Loucy (cell line): ENCODE measurements at regions not wholly inside any gene's neighbourhood (a gene's known extent, or its start where the extent isn't known, plus 50 kb on each side); places are given as distances from the start of the nearest gene placed in this dataset.

Source experiments
- H2AFZ ChIP-seq: fragments of 200-600 bp; sonication (generic); 2 replicates; pipeline ENCODE4 v1.6.0; 2016; ENCODE audit warnings: antibody characterized with exemption, mild to moderate bottlenecking, low read length, moderate library complexity
- H3F3A ChIP-seq: fragments of 200-600 bp; 2 replicates; pipeline ENCODE4 v1.6.0; 2016; ENCODE audit warnings: antibody characterized with exemption, low read depth, mild to moderate bottlenecking
- H3K27me3 ChIP-seq: fragments of 200-600 bp; sonication (generic); 2 replicates; pipeline ENCODE4 v1.6.1; 2014; ENCODE audit warnings: low read length, mild to moderate bottlenecking; ENCODE audit not compliant: insufficient read depth, poor library complexity, severe bottlenecking
- H3K36me3 ChIP-seq: fragments of 200-600 bp; sonication (generic); 2 replicates; pipeline ENCODE4 v1.6.1; 2016; ENCODE audit warnings: low read length; ENCODE audit not compliant: insufficient read depth
- H3K4me1 ChIP-seq: fragments of 200-600 bp; sonication (generic); 2 replicates; pipeline ENCODE4 v1.5.1; 2014; ENCODE audit warnings: low read length, mild to moderate bottlenecking; ENCODE audit not compliant: insufficient read depth, poor library complexity, severe bottlenecking
- H3K4me2 ChIP-seq: fragments of 200-600 bp; sonication (generic); 2 replicates; pipeline ENCODE4 v1.6.0; 2014; ENCODE audit warnings: antibody characterized with exemption, low read length, low read depth, mild to moderate bottlenecking; ENCODE audit not compliant: poor library complexity, severe bottlenecking
- H3K4me3 ChIP-seq: fragments of 200-600 bp; sonication (generic); 2 replicates; pipeline ENCODE4 v1.5.1; 2014; ENCODE audit warnings: low read length, mild to moderate bottlenecking, mixed read lengths; ENCODE audit not compliant: poor library complexity, severe bottlenecking
- H3K79me2 ChIP-seq: fragments of 200-600 bp; sonication (generic); 2 replicates; pipeline ENCODE4 v1.6.1; 2014; ENCODE audit warnings: low read length; ENCODE audit not compliant: insufficient read depth
- H3K9ac ChIP-seq: fragments of 200-600 bp; sonication (generic); 2 replicates; pipeline ENCODE4 v1.6.0; 2014; ENCODE audit warnings: mild to moderate bottlenecking, low read depth, low read length, moderate library complexity; ENCODE audit not compliant: poor library complexity, severe bottlenecking
- H3K9me2 ChIP-seq: fragments of 200-600 bp; sonication (generic); replicated peaks from 2 replicates; pipeline ENCODE4 v1.6.1; 2016; ENCODE audit warnings: low read depth, low read length, mixed read lengths
- H3K9me3 ChIP-seq: fragments of 200-600 bp; sonication (generic); 2 replicates; pipeline ENCODE4 v1.6.1; 2014; ENCODE audit warnings: mild to moderate bottlenecking, antibody characterized with exemption, low read length, low read depth; ENCODE audit not compliant: insufficient read depth
- H4K20me1 ChIP-seq: fragments of 200-600 bp; sonication (generic); 2 replicates; pipeline ENCODE4 v1.6.0; 2014; ENCODE audit warnings: antibody characterized with exemption, low read length, mild to moderate bottlenecking; ENCODE audit not compliant: insufficient read depth, poor library complexity, severe bottlenecking
- EZH2phosphoT487 ChIP-seq: fragments of 200-600 bp; IDR thresholded peaks from 2 replicates; pipeline ENCODE4 v1.6.1; 2018; ENCODE audit warnings: antibody characterized with exemption, mild to moderate bottlenecking, moderate library complexity, borderline replicate concordance
- TF ChIP-seq, protein P1 (sequence below): fragments of 200-600 bp; sonication (generic); conservative IDR thresholded peaks from 2 replicates; pipeline ENCODE4 v1.5.1; 2014; ENCODE audit warnings: mild to moderate bottlenecking, antibody characterized with exemption, low read length

DNA sequence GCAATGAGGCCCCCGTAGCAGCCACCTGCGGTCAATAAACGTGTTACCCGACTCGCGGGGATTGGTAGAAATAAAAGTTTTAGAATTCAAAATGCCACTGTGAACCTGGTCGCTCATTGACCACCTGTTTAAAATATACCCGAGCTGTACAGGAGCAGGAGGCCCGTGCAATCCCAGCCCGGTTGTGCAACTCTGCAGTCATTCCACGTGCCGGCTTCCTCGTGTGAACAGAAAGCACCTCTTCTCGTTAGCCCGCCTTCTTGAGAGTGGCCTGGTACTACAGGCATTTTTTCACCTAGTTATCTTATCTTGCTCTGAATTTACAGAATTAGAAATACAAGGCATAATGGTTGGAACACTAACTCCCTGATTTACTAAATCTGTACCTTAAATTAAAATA lies 660.7 kb downstream of the GALR1 start:
- no peaks in the 10 kb centered on the region for H3K27me3 ChIP-seq
- no peak overlapping the region for H3K9ac ChIP-seq
- H3K36me3 ChIP-seq: no peaks in the 10 kb centered on the region
- H3K9me3 ChIP-seq: no peaks in the 10 kb centered on the region
- no peak overlapping the region for H2AFZ ChIP-seq
- no peaks in the 10 kb centered on the region for H3F3A ChIP-seq
- H3K79me2 ChIP-seq: no peaks in the 10 kb centered on the region
- H3K4me1 ChIP-seq: no peaks in the 10 kb centered on the region
- no peak overlapping the region for H3K4me2 ChIP-seq
- H3K4me3 ChIP-seq: no peak overlapping the region
- H4K20me1 ChIP-seq: no peaks in the 10 kb centered on the region
- TF ChIP-seq, protein P1, sequence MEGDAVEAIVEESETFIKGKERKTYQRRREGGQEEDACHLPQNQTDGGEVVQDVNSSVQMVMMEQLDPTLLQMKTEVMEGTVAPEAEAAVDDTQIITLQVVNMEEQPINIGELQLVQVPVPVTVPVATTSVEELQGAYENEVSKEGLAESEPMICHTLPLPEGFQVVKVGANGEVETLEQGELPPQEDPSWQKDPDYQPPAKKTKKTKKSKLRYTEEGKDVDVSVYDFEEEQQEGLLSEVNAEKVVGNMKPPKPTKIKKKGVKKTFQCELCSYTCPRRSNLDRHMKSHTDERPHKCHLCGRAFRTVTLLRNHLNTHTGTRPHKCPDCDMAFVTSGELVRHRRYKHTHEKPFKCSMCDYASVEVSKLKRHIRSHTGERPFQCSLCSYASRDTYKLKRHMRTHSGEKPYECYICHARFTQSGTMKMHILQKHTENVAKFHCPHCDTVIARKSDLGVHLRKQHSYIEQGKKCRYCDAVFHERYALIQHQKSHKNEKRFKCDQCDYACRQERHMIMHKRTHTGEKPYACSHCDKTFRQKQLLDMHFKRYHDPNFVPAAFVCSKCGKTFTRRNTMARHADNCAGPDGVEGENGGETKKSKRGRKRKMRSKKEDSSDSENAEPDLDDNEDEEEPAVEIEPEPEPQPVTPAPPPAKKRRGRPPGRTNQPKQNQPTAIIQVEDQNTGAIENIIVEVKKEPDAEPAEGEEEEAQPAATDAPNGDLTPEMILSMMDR: no peak
- no peak for TF ChIP-seq EZH2phosphoT487
- no peaks in the 10 kb centered on the region for H3K9me2 ChIP-seq

DNA sequence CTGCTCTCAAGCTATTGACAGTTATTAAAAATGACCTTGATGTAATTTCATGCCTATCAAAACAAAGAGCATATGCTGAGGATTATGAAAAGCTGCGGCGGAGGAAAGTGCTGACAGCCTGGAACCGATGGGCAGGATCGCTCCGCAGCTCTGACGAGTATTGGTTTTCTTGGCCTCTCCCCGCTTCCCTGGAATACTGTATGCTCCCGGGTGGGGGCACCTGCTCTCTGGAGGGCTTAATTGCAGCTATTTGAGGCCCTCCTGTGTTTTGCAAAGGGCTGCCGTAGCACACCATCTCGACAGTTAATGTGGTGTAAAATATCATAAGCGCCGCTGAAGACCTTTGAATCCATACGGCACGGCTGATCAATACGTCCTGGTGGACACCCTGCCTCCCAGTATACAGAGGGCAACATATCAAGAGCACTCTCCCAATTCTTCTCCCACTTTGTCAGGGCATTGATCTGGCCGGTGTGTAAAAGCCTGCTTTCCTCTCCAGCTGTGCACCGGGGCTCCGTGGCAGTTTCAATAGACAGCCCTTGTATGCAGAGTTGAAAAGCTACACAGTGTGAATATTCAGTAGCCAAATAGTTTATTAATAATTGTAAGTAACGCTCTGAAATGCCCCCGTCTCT lies 662.4 kb downstream of the GALR1 start:
- H3K9me3 ChIP-seq: no peaks in the 10 kb centered on the region
- no peaks in the 10 kb centered on the region for H4K20me1 ChIP-seq
- no peaks in the 10 kb centered on the region for H3K36me3 ChIP-seq
- no peaks in the 10 kb centered on the region for H3F3A ChIP-seq
- no peaks in the 10 kb centered on the region for H3K79me2 ChIP-seq
- no peak overlapping the region for H3K4me2 ChIP-seq
- H3K4me1 ChIP-seq: no peaks in the 10 kb centered on the region
- H3K27me3 ChIP-seq: no peaks in the 10 kb centered on the region
- H3K9me2 ChIP-seq: no peaks in the 10 kb centered on the region
- no peak for TF ChIP-seq EZH2phosphoT487
- TF ChIP-seq, protein P1: no peak
- no peak overlapping the region for H3K9ac ChIP-seq
- H2AFZ ChIP-seq: no peak overlapping the region
- no peak overlapping the region for H3K4me3 ChIP-seq

DNA sequence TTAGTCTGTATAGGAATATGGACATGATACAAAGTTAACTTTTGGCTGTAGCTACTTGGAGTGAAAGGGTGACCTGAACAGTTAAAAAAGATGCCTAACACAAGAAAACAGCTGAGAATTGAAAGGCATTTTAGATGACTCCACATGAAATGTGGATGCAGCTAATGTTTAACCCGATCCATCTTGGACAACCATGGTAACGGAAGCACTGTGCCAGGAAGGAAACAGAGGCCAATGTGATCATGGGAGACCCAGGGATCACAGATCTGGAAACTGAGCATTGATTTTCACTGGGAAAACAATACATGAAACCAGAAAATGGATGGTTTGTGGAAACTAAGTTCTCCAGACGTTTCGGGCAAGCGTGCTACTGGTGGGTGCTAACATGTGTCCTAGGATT lies 669.1 kb downstream of the GALR1 start:
- H3K36me3 ChIP-seq: no peaks in the 10 kb centered on the region
- no peaks in the 10 kb centered on the region for H3F3A ChIP-seq
- no peaks in the 10 kb centered on the region for H3K4me1 ChIP-seq
- H3K27me3 ChIP-seq: no peaks in the 10 kb centered on the region
- H3K4me3 ChIP-seq: no peak overlapping the region
- H2AFZ ChIP-seq: no peak overlapping the region
- H3K9me3 ChIP-seq: no peaks in the 10 kb centered on the region
- no peaks in the 10 kb centered on the region; the same call in 1 of the 2 replicates for H3K9me2 ChIP-seq
- H4K20me1 ChIP-seq: no peaks in the 10 kb centered on the region
- TF ChIP-seq EZH2phosphoT487: no peak
- TF ChIP-seq, protein P1: no peak
- H3K9ac ChIP-seq: no peak overlapping the region
- H3K79me2 ChIP-seq: no peaks in the 10 kb centered on the region
- H3K4me2 ChIP-seq: no peak overlapping the region
